CD4-positive, alpha-beta T cell treated with Interleukin-4 for 4 hours (primary cell): ENCODE measurements at regions not wholly inside any gene's neighbourhood (a gene's known extent, or its start where the extent isn't known, plus 50 kb on each side); places are given as distances from the start of the nearest gene placed in this dataset.

Experiments
- DNase-seq: peaks from one replicate; pipeline ENCODE4 v3.0.0-alpha.2; 2020

- DNase-seq: no peak
Observed at GRCh38 chr6:156175433-156175832, 601.7 kb upstream of the ARID1B start.

GRCh38 chr6:156174031-156174890 lies 602.9 kb upstream of the ARID1B start:
- peak; percentile 14 for DNase-seq

- no peak for DNase-seq
Observed at GRCh38 chr6:156169371-156169770, 607.8 kb upstream of the ARID1B start.

- no peak for DNase-seq
Observed at GRCh38 chr6:156167625-156168071, 609.5 kb upstream of the ARID1B start.

GRCh38 chr6:156167016-156167624 lies 610.1 kb upstream of the ARID1B start:
- no peak for DNase-seq

- peak; percentile 34 for DNase-seq
Observed at GRCh38 chr6:156166093-156166492, 611.1 kb upstream of the ARID1B start.

GRCh38 chr6:156164701-156165452 lies 612.3 kb upstream of the ARID1B start:
- DNase-seq: no peak

- peak; percentile 6 for DNase-seq
Observed at GRCh38 chr6:156163311-156163710, 613.9 kb upstream of the ARID1B start.

- no peak for DNase-seq
Observed at GRCh38 chr6:156161471-156161870, 615.7 kb upstream of the ARID1B start.

- DNase-seq: no peak
Observed at GRCh38 chr6:156160795-156161165, 616.4 kb upstream of the ARID1B start.

- DNase-seq: no peak
Observed at GRCh38 chr6:156160007-156160794, 617.0 kb upstream of the ARID1B start.

GRCh38 chr6:156154896-156155295 lies 622.3 kb upstream of the ARID1B start:
- no peak for DNase-seq

GRCh38 chr6:156150391-156150790 lies 626.8 kb upstream of the ARID1B start:
- no peak for DNase-seq

- DNase-seq: no peak
Observed at GRCh38 chr6:156146891-156147290, 630.3 kb upstream of the ARID1B start.

GRCh38 chr6:156131221-156131903 lies 645.8 kb upstream of the ARID1B start:
- DNase-seq: no peak

GRCh38 chr6:156126535-156126934 lies 650.6 kb upstream of the ARID1B start:
- no peak for DNase-seq

GRCh38 chr6:156125844-156126243 lies 651.3 kb upstream of the ARID1B start:
- DNase-seq: no peak

- no peak for DNase-seq
Observed at GRCh38 chr6:156123731-156124130, 653.4 kb upstream of the ARID1B start.

- no peak for DNase-seq
Observed at GRCh38 chr6:156121973-156122372, 655.2 kb upstream of the ARID1B start.

GRCh38 chr6:156114541-156114940 lies 658.9 kb upstream of the NOX3 start:
- DNase-seq: no peak

GRCh38 chr6:156113631-156114030 lies 658.0 kb upstream of the NOX3 start:
- no peak for DNase-seq

- no peak for DNase-seq
Observed at GRCh38 chr6:156111913-156112312, 656.3 kb upstream of the NOX3 start.
